GM19025 (cell line): ENCODE measurements at regions not wholly inside any gene's neighbourhood (a gene's known extent, or its start where the extent isn't known, plus 50 kb on each side); places are given as distances from the start of the nearest gene placed in this dataset.

Experiments used
- ATAC-seq: cut with Tn5 transposase; IDR thresholded peaks from one replicate; pipeline ENCODE4 v1.9.1; 2021; ENCODE audit warnings: mild to moderate bottlenecking, low read depth, moderate library complexity; ENCODE audit not compliant: unreplicated experiment

DNA sequence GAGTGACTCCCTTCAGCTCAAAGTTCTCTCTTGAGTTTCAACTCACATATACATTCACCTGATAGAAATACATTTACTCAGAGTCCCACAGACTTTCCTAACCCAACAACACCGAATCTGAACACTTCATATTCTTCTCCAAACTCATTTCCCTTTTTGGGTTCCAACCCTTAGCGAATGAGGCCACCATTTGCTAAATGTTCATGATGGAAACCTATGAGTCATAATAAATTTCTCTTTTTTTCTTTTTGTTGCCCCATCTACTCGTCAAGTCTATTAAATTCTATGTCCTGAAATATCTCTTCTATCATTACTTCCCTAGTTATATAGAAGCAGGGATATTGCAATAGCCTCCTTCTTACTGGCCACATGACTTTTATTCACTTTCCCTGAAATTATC, 100.1 kb downstream of the HLX start:
- no peak for ATAC-seq

DNA sequence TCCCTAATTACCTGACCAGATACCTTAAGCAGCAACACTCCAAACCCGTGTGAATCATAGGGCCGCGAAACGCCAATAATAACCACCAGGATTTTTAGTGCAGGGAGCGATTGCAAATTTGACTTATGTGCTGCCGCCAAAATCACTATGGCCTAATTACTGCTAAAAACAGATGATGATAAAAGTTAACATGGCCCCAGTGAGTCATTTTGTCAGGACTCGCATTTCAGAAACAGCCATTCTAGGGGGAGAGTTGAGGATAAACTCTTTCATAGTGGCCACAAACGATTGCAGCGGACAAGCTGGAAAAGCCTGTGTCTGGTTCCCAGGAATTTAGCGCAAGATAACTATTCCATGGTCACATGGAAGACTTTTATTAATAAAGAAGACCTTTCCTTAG, 103.4 kb downstream of the HLX start:
- no peak for ATAC-seq

DNA sequence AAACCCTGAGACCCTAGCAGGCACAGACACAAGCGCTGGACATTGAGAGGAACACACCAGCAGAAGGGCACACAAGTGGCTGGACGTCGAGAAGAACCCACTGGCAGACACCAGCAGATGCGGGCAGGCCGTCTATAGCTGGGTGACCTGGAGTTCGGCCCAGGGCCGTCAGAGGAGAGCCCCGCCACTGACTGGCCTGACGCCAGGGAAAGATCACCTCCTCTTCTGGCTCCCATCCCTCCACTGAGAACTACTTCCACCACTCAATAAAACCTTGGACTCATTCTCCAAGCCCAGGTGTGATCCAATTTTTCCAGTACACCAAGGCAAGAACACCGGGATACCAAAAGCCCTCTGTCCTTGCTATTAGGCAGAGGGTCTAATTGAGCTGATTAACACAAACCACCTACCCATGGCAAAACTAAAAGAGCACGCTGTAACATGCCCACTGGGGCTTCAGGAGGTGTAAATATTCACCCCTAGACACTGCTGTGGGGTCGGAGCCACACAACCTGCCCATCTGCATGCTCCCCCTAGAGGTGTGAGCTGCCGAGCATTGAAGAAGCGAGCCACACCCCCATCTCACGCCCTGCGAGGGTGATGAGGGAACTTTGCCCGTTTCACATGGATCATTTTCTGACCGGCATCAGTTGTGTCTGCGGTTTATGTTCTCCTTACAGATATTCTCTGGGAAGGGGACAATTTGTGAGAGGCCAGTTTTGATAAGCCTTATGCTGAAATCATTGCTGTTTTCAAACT, 104.8 kb downstream of the HLX start:
- no peak for ATAC-seq

DNA sequence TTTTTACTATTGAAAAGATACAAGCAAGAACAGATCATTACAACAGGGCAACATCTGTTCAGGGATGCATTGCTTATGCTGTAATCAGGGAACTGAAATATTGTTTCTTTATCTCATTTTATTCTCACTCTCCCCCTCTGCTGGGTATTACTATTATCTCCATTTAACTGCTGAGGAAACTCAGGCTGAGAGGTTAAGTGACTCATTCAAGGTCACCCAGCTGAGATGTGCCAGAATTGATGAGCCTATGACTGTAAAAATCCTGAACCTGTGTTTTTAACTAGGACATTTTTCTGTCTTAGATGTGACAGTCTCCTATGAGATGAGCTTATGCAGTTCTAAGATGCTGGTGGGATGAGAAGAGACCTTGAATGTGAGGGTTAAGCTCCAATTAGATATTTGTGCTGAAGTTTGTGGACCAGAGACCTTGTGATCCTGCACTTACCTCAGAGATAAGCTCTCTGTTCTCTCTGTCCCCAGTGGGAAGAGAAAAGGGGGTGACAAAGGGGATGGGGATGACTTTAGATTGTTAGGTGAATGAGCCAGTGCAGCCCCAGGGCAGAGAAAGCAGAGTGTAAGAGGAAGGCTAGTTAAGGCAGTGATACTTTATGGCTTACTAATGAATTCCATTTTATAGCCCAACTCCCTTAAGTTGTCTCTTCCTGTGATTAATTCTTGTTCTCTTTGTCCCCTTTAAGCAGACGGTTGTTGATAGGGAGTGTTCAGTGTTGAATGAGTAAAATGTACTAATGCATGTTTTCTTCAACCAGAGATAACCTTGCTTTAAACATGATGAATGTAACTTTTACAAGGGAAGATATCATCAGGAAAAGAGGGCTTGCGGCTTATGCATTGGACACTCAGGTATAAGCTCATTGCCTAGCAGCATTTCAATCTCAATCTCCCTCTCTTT, 111.4 kb downstream of the HLX start:
- ATAC-seq: no peak

DNA sequence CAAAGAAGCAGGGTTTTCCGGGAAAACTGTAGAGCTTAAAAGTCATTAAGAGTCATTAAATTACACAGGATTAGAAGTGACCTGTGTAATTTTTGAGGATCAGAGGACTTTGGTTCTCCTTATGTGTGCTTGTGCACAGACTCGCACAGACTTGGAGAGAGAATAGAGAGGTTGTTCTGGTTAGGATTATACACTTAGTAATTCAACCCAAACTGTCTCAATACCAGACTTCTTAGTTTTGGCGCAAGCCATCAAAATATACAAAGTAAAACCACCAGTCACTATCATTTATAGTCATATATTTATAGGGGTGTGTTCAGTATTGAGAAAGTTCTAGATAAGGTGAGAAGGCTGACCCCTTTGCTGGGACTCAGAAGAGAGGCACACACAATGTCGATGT, 112.3 kb downstream of the HLX start:
- ATAC-seq: no peak

DNA sequence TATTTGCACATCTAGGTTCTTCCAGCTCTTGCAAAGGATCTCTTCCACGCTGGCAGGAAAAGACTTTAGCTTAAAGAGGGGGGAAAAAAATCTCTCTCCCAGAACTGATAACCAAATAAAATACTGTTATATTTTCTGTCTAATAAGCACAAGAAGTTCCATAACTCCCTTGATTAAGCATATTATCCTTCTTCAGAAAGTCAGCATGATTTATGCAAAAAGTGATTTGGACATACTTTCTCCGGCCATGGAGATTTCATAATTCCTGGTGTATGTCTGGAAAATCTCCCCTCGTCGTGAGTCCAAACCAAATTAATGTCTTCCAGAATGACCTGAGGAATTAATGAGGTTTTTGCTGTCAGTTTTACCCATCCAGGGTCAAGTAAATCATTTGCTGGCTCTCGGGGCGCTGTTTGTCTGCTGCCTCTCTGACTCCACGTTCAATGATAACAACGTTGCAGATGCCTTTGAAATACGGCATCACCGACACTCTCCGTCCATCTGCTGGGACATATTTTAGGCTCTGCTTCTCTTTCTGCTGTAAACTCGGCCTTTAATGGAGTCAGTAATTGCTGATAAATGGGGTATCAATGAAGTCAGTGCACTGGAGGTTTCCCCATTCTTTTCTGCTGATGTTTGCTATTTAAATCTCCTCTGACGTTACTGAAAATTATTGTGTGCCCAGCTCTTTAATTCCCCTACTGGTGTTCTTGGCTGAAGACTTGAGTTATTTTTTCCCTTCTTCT, 112.9 kb downstream of the HLX start:
- no peak for ATAC-seq

DNA sequence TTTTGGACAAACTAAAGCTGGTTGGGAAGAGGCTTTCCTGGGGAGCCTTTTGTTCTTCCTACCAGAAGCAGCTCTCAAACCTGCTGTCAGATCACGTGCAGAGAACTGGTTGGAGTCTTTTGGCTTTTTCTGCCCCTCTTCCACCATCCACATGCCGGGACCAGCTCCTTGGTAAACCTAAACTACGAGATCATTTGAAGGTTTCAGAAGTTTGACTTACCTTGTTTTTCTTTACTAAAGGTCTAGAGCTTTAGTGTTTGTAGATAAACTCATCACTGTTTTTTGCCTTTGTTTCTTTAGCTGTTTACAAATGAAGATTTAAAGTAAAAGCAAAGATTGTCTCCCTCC, 113.4 kb downstream of the HLX start:
- no peak for ATAC-seq

DNA sequence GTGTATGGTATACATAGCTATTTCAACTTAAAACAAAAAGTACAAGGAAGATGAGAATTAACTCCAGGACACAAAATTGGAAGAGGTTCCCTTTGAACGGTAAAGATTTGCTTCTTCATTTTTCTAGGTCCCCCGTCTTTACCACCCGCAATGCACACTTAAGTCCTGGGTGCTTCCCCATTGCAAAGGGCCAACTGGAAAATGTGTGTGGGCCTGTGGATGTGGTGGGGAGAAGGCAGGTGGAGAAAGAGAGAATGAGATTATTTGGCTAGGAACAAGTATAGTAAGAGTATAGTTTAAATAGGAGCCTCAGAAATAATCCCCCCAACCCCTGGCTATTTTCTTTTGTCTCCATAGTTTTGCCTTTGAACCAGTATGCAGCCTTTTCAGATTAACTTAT, 115.4 kb downstream of the HLX start:
- ATAC-seq: no peak

DNA sequence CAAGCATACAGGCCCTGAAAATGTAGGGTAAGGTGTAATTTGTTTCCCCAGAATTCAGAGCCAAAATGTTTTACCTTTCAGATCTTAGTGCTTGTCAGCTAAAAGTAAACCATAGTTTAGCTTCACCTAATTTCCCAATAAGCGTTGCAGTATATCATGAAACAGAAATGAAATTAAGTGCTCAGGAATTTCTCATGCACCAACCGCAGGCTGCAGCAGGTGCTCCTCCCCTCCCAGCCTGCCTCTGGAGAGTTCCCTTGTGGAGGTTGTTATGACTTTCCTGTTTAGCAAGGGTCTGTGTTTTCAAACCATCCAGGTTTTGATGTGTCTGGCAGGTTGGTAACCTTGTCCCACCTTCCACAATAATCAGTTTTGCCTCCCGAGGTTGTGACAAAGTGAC, 118.5 kb downstream of the HLX start:
- no peak for ATAC-seq

DNA sequence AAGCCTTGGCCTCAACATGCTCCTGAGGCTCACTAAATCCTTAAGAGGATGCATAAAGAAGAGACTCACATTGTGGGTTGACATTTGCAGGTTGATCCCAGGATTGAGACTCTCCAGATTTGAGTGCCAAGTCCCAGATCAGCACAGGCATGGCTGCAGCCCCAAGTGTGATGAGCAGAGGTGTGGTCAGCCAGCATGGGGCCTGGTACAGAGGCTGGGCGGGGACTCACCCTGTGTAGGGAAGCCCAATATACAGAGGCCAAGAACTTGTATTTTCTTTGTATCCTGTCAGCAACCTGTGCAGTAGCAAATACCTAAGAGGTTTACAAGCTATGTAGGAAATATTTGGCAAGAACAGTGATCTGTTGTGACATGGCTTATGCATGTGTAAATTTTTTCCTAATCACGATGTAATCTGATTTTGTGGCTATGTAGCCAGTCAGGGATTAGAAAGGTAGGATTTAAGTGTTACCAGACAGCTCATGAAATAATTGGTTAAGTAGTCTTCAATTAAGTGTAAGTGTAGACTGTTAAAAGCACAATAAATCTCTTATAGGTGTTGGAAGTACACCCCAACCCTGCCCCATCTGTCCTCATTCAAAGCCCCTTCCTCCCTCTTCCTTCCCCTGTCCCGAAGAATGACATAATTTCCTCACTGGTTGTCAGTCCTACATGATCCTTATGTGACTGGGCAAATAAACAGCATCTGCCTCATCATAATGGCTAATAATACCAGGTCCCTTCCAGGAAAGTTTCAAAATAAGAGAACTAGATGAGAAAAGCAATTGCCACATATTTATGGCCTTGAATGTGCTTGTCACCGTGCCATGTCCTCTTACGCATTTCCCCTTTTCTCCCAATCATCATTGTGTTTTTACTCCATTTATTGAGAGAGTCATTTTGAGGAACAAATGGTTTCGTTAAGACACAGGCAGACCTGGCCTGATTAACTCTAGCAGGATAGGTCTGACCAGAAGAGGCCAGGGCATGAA, 120.9 kb downstream of the HLX start:
- no peak for ATAC-seq

DNA sequence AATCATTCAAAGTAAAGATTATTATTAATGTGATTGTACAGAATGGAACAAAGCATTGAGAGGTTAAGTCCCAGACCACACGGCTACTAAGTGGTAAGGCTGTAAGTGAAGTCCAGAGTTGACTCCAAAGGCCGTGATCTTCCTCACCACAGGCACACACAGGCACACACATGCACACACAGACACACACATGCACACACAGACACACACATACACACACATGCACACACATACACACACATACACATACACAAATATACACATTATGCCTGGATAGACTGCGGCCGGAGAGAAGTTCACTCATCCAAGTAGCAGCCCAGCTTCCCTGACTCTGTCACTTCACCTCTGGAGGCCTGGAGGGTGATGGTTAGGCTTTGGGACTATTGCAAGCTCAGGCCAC, 121.9 kb downstream of the HLX start:
- no peak for ATAC-seq

DNA sequence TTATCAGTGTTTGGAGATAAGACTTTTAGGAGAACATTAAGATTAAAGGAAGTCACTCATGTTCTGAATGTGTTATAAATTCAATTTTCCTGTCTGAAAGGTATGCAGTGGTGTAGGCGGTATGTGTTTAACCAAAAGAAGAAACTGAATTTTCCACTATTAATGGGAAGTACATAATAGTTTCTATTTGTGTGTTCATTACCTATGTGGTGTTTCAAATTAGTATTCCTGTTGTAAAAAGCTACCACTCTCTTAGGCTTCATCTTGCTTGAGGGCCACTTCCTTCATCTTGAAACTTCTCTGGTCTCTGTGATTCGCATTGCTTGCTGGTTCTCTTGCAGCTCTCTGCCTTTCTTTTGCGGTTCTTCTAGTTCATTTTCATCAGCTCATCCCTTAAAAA, 123.4 kb downstream of the HLX start:
- no peak for ATAC-seq

DNA sequence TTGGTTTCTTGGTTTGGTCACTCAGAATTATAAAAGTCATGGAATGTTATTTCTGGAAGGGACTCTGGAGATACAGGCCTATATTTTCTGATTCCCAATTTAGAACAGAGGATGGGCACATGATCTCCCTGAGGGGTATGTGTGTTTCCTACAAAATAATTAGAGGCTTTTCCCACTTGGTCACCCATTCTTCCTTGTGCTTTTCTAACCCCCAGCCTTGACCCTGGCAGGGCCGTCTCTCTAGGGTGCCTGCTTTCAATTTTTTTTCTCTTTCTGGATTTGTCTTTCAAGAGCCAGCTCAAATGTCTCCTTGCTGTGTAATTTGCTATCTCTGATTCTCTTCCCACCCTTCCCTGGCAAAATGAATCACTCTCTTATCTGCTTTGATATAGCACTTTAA, 131.9 kb downstream of the HLX start:
- no peak for ATAC-seq

DNA sequence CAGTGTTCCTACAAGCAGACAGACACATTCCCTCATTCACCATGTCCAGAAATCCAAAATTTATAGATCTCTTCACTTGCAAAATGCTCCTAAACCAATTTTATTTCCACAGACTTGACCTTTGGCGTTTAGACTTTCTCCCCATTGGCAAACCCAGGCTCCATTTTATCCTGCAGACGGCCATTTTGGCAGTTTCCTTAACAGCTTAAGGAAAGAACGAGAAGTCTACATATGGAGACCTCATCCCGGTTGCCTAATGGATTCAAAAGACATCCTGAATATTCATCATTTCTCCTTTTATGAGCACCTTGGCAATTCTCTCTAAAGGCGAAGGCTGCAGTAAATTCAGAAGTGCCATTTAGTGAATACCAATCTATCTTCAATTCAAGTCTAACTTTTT, 132.9 kb downstream of the HLX start:
- no peak for ATAC-seq

DNA sequence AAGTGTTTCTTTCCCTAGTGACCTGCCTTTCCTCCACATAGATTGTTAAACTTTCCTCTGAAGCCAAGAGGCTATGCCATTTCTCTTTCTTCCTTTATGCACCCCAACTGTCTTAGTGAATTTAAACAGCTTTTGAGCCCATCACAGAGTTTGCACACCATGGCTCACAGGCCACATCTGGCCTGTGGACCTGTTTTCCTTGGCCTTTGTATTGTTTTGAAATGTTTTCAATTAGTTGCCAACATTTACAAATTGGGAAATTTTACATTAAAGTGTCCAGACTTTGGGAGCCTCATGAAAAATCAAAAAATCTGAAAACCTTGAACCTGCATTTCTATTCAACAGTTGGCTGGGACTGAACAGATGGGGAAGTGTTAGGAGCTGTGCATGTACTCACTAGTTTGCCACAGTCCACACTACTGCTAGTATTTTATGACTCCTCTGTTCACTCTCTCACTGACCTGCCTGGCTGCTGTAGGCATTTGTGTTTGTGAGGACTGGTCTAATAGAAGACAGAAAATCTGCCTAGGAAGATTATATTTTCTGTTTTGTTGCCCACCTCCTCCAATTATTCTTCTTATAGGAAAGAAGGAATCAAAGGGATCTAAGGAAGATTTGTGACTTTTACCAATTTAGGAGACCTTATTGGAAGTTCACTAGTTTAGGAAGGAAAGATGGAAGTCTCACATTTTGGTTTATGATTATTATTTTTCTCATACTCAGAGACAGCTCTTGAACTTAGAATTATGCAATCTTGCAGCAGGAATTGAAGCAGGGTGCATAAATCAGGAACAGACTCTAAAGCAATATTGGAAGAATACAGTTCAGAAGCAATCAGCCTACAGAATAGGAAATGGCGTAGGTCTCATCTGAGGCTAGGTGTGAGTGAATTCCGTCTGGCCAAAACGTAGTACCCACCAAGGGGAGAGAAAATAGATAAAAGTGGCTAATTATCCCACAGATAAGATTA, 134.7 kb downstream of the HLX start:
- ATAC-seq: no peak

DNA sequence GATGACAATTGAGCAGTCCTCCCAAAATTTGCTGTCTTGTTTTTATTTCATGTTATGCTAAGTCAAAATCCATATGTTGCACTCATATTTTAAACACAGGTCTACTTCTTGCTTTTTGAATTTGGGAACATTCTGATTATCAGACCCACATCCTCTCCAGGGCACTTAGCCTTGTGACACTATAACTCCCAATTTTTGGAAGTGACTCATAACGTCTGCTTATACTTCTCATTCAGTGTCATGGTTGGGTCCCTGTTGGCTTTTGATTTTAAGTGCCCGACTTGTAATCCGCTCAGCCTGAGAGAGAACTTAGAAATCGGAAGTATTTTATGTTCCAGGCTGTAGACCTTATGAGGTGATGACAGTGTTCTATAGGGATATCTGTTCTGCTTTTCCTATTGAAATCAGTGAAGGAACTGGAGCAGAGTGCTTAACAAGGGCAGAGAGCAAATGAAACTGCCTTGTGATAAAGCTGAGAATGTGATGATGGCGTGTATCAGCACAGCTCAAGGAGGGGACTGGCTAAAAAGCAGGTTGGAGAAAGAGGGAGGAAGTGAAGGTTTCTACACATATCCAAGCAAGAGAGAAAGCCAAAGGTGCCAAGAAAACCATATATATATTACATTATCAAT, 136.0 kb downstream of the HLX start:
- no peak for ATAC-seq

DNA sequence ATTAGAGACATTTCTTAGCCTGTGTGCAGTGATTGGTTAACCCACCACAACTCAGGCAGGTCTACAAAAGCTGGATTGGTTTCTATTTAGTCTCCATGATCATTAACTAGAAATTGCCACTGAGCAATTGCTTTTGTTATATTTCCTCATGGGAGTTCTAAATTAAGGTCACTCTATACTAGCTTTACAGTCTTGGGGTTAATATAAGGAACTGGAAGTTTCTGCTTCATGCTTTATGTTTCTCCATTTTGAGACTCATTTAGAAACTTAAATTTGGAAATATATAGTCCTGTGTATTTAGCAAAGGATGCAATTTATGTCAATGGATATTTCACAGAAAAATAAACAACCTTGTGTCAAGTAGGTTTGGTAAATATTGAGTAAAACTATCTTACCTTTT, 137.5 kb downstream of the HLX start:
- no peak for ATAC-seq

DNA sequence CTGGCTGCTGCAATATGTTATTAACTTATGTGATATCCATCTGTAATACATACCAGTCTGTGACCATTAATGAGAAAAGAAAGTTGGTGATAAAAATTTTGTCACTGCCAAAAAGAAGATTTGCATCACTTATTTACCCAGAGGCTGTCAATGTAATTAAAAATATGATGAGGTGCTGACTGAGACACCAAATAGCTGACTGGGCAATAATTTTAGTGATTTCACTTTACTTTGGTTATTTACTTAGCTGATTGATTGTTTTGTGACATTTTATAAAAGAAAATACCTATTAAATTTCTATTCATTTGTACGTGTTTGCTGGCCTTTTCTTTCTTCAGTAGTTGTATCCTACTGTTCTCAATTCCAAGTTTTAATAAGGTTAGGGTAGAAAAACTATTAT, 139.2 kb downstream of the HLX start:
- no peak for ATAC-seq

DNA sequence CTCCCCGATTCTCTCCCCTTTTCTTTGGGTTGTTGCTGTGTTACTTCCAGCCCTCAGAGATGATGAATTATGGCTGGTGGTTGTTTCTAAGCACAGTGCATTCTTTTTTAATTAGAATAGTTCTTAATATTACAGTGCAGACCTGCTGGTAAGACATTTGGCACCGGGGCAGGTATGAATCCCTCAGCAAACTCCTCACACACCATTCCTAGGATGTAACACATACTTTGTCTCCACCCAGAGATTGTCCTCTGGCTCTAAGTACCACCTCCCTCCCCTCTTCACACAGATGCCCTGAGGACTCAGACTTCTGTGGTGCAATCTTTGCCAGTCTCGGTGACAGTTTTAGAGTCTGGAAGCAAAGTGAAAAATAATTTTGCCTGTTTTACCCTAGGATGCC, 143.1 kb downstream of the HLX start:
- no peak for ATAC-seq
